ENCODE measurements at regions not wholly inside any gene's neighbourhood (a gene's known extent, or its start where the extent isn't known, plus 50 kb on each side); places are given as distances from the start of the nearest gene placed in this dataset.

DNA sequence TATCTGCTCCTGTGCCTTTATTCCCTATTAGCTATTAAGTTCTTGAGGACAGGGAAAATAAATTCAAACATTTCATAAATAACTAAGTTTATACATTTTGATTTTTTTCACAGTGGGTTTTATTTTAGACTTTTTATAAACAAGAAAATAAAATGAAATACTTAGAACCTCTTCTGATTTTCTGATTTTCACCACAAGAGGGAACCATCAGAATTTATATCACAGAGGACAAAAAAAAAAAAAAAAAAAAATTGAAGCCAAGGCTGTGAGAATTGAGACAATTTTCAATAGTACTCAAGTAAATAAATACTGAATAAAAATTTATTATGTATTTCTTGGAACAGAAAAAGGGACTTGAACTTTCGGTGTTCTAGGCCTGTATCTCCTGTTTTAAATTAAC lies 288.1 kb downstream of the SH3BGRL start:
- no peak for DNase-seq (ENCODE audit: low read depth)

GRCh38 chrX:81527881-81528440 lies 326.1 kb downstream of the SH3BGRL start:
- no peak for DNase-seq (ENCODE audit: low read depth)

GRCh38 chrX:81537723-81538122 lies 335.8 kb downstream of the SH3BGRL start:
- DNase-seq (ENCODE audit: low read depth): no peak

GRCh38 chrX:81542255-81542654 lies 340.4 kb downstream of the SH3BGRL start:
- no peak for DNase-seq (ENCODE audit: low read depth)

DNA sequence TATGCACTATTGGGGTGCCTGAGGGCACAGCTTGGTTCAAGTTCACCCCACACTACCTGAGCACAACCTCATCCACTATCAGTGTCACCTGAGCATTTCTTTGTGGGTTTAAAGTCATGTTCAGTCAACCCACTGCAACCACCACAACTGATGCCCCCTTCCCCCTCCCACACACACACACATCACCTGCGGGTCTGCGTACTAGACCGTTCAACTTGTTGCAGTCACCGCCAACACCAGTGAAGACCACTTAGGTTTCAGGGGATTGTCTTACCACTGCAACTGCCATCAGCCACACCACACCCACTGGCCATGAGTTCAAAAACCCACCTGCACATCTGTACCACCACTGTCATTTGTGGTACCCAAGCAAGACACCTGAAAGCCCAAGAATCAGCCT lies 355.0 kb downstream of the SH3BGRL start:
- no peak for DNase-seq (ENCODE audit: low read depth)

- no peak for DNase-seq (ENCODE audit: low read depth)
These were observed 362.9 kb downstream of the SH3BGRL start for GRCh38 chrX:81564851-81565250.

DNA sequence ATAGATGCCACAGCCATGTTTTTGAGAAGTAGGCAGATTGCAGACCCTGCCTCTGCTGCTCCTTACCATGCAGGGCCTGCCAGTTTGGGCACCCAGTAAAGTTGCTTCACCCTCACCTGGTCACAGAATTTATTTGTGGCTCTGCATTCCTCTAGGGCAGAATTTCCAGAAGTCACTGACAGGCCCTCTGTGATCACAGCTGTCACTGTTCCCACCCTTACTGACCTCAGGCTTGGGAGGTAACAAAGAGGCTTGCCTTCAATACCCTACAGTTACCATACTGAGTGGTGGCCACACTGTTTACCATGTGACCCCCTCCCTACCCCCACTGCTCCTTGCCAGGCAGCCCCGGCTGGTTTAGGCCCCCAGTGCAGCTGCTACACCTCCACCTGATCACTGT lies 375.1 kb downstream of the SH3BGRL start:
- DNase-seq (ENCODE audit: low read depth): no peak

GRCh38 chrX:81586096-81586495 lies 384.2 kb downstream of the SH3BGRL start:
- DNase-seq (ENCODE audit: low read depth): no peak

GRCh38 chrX:81615979-81616378 lies 414.1 kb downstream of the SH3BGRL start:
- DNase-seq (ENCODE audit: low read depth): no peak

DNA sequence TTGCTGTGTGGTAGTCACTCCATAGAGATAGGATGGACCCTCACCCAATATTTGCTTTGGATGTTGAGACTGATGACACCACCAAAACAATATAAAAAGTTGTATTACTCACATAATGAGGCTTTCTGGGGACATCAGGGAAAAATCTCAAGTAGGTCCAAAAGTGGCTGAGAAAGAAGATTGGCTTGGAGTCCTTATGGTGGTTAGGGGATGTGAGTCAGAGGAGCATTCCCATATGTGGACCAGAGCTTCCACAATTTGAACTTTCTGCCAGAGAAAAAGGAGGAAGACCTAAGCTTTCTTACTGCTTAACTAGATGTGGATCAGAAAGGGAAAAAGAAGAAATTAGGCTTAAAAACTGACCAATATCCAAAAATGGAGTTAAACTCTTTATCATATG lies 460.5 kb downstream of the SH3BGRL start:
- DNase-seq (ENCODE audit: low read depth): peak; percentile 9

DNA sequence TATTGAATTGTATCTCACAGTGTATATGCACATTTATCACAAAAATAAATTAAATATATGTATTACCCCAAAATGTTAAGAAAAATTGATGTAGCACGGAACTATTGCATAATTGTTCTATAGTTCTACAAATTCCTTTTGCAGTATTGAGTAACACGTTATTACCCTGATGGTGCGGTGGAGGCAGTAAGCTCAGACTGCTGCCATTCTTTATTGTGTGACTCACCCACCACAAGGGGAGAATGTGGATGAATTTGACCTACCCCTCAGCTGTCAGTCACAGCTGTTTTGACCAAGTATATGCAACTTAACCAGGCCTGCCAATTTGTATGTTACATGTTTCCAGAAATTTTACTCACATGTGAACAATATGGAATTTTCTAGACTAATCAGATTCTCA lies 506.6 kb downstream of the SH3BGRL start:
- DNase-seq (ENCODE audit: low read depth): no peak

DNA sequence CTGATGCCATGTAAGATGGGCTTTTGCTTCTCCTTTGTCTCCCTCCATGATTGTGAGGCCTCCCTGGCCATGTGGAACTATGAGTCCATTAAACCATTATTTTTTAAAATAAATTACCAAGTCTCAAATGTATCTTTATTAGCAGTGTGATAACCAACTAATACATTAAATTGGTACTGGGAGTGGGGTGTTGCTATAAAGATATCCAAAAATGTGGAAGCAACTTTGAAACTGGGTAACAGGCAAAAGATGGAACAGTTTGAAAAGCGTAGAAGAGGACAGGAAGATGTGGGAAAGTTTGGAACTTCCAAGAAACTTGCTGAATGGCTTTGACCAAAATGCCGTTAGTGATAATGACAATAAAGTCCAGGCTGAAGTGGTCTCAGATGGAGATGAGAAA lies 526.7 kb downstream of the SH3BGRL start:
- no peak for DNase-seq (ENCODE audit: low read depth)

DNA sequence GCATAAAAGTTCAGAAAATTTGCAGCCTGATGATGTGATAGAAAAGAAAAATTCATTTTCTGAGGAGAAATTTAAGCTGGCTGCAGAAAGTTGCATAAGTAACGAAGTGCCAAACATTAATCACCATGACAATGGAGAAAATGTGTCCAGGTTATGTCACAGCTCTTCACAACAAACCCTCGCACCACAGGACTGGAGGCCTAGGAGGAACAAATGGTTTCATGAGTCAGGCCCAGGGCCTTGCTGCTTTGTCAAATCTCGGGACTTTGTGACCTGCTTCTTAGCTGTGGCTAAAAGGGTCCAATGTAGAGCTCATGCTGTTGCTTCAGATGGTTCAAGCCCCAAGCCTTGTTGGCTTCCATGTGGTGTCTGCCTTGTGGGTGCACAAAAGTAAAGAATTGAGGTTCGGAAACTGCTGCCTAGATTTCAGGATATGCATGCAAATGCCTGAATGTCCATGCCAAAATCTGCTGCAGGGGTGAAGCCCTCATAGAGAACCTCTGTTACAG lies 527.4 kb downstream of the SH3BGRL start:
- no peak for DNase-seq (ENCODE audit: low read depth)

GRCh38 chrX:81779701-81780100 lies 577.8 kb downstream of the SH3BGRL start:
- DNase-seq (ENCODE audit: low read depth): no peak

- DNase-seq (ENCODE audit: low read depth): no peak
These were observed 589.2 kb downstream of the SH3BGRL start for GRCh38 chrX:81791086-81791485.

All from stromal cell of bone marrow (primary cell).